B cell (primary cell): ENCODE measurements at regions not wholly inside any gene's neighbourhood (a gene's known extent, or its start where the extent isn't known, plus 50 kb on each side); places are given as distances from the start of the nearest gene placed in this dataset.

Experiments used
- ATAC-seq: fragments of 200-7000 bp; cut with Tn5 transposase; one replicate; pipeline ENCODE4 v1.10.0; 2021; ENCODE audit warnings: low read depth, mild to moderate bottlenecking, moderate number of reproducible peaks, moderate library complexity
- CTCF ChIA-PET: fragments of 350-600 bp; sonication (Branson Sonifier 250); formaldehyde crosslinking; loops from one replicate; lab custom pipeline; 2021; ENCODE audit warnings: antibody characterized with exemption, inconsistent platforms; lab: Charles Lee
- POLR2A ChIA-PET: fragments of 350-600 bp; sonication (Branson Sonifier 250); formaldehyde crosslinking; loops from one replicate; lab custom pipeline; 2021; ENCODE audit warnings: antibody characterized with exemption; lab: Charles Lee
- DNase-seq: peaks from one replicate; pipeline ENCODE4 v3.0.0; 2013
- H2AFZ ChIP-seq: 2 replicates; pipeline ENCODE4 v1.6.1; 2012; ENCODE audit warnings: mild to moderate bottlenecking, low read depth, low read length; ENCODE audit not compliant: insufficient read depth, poor library complexity, severe bottlenecking
- H3K27ac ChIP-seq, 2 donors: 1 replicate in 1 of 2; 2 replicates in 1 of 2; pipeline ENCODE4 v1.5.1; 2012 to 2013; ENCODE audit warnings: low read length in 2 of 2, mild to moderate bottlenecking in 2 of 2, moderate library complexity in 1 of 2
- H3K27me3 ChIP-seq, 4 experiments: fragments of 200-600 bp in 1 of 4; sonication (generic) in 1 of 4; replicated peaks in 1 of 4; 1 replicate in 2 of 4; 2 replicates in 2 of 4; pipeline versions ENCODE4 v1.6.1 to v1.7.0; 2013 to 2016; ENCODE audit warnings: low read length in 3 of 4, mild to moderate bottlenecking in 2 of 4, mixed read lengths in 1 of 4, moderate library complexity in 1 of 4; ENCODE audit not compliant: insufficient read depth in 4 of 4, control insufficient read depth in 3 of 4; ENCODE audit errors: control extremely low read depth in 1 of 4
- H3K36me3 ChIP-seq, 2 experiments: replicated peaks in 1 of 2; 1 replicate in 1 of 2; 2 replicates in 1 of 2; pipeline versions ENCODE4 v1.6.1 to v1.7.1; 2013; ENCODE audit warnings: low read length in 1 of 2; ENCODE audit not compliant: insufficient read depth in 2 of 2, control insufficient read depth in 1 of 2; ENCODE audit errors: control extremely low read depth in 1 of 2, extremely low read depth in 1 of 2
- H3K4me1 ChIP-seq, 2 donors: fragments of 200-600 bp in 1 of 2; sonication (generic) in 1 of 2; 1 replicate in 1 of 2; 2 replicates in 1 of 2; pipeline versions ENCODE4 v1.5.1 to v1.6.1; 2013 to 2017; ENCODE audit warnings: low read length in 2 of 2; ENCODE audit not compliant: control insufficient read depth in 2 of 2, insufficient read depth in 2 of 2
- H3K4me2 ChIP-seq: replicated peaks from 2 replicates; pipeline ENCODE3; 2012; ENCODE audit warnings: mild to moderate bottlenecking, low read depth, low read length; ENCODE audit not compliant: poor library complexity, severe bottlenecking
- H3K4me3 ChIP-seq, 5 experiments: fragments of 200-600 bp in 1 of 5; sonication (generic) in 1 of 5; 1 replicate in 3 of 5; 2 replicates in 2 of 5; pipeline versions ENCODE4 v1.5.1 to v1.7.0; 2011 to 2016; ENCODE audit warnings: low read length in 4 of 5, mild to moderate bottlenecking in 4 of 5, low read depth in 2 of 5, control low read depth in 1 of 5, moderate library complexity in 1 of 5; ENCODE audit not compliant: insufficient read depth in 1 of 5; ENCODE audit errors: control extremely low read depth in 1 of 5, extremely low read depth in 1 of 5
- H3K79me2 ChIP-seq: fragments of 200-600 bp; sonication (generic); one replicate; pipeline ENCODE4 v1.6.0; 2016; ENCODE audit warnings: low read length; ENCODE audit not compliant: control insufficient read depth, insufficient read depth
- H3K9ac ChIP-seq: fragments of 200-600 bp; sonication (generic); 2 replicates; pipeline ENCODE4 v1.6.1; 2017; ENCODE audit warnings: mild to moderate bottlenecking, low read length, moderate library complexity
- H3K9me3 ChIP-seq, 3 donors: one replicate each; pipeline versions ENCODE4 v1.6.1 to v1.7.1; 2013; ENCODE audit warnings: low read length in 2 of 3; ENCODE audit not compliant: control insufficient read depth in 2 of 3, insufficient read depth in 1 of 3; ENCODE audit errors: control extremely low read depth in 1 of 3
- H4K20me1 ChIP-seq: 2 replicates; pipeline ENCODE4 v1.6.0; 2012; ENCODE audit warnings: mild to moderate bottlenecking, low read length; ENCODE audit not compliant: insufficient read depth, control insufficient read depth, poor library complexity, severe bottlenecking
- H3K27ac Mint-ChIP-seq: one replicate; pipeline ENCODE4 v1.8.0; 2021; ENCODE audit warnings: mixed read lengths
- H3K27me3 Mint-ChIP-seq: one replicate; pipeline ENCODE4 v1.8.0; 2021; ENCODE audit warnings: mixed read lengths
- H3K4me1 Mint-ChIP-seq: one replicate; pipeline ENCODE4 v1.8.0; 2021; ENCODE audit warnings: mixed read lengths
- H3K4me3 Mint-ChIP-seq: one replicate; pipeline ENCODE4 v1.8.0; 2021; ENCODE audit warnings: mixed read lengths
- H3K9me3 Mint-ChIP-seq: one replicate; pipeline ENCODE4 v1.8.0; 2022; ENCODE audit warnings: mixed read lengths; ENCODE audit not compliant: insufficient read depth
- EZH2 ChIP-seq: IDR thresholded peaks from 2 replicates; pipeline ENCODE4 v1.6.1; 2012; ENCODE audit warnings: borderline replicate concordance, low read depth, mild to moderate bottlenecking, moderate library complexity, low read length; ENCODE audit not compliant: insufficient read depth, poor library complexity, severe bottlenecking
- WGBS: methylation state at CpG from one replicate; pipeline ENCODE4 v1.1.5; 2013; ENCODE audit warnings: missing lambda C conversion rate; ENCODE audit not compliant: insufficient coverage; 5-methylcytosine and 5-hydroxymethylcytosine counted together
- intact Hi-C: fragments of 100-400 bp; cut with micrococcal nuclease; formaldehyde crosslinking; loops from one replicate; pipeline ENCODE4 v1.10.0; 2022
- TF ChIP-seq, protein P1 (sequence below): fragments of 200-600 bp; IDR thresholded peaks from one replicate; pipeline ENCODE4 v1.8.0; 2022; ENCODE audit warnings: antibody characterized with exemption, mild to moderate bottlenecking

DNA sequence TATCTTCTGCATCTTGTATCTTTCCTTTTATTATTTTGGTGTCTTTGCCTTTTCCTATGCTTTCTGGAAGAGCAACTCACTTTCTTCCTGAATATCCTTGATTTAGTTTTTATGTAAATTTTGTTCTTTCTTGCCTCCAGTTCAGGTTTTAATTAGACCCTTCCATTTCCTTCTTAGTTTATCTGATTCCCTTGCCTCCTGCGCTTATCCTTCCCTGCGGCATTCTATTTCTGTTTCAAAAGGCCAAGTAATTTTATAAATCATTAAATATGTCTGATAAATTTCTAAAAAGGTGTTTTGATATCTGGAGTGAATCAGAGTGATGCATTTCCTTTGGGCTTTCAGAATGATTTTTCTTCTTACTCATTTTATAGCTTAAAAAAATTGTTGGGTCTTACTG, 167.7 kb upstream of the WDR11 start:
- H3K4me1 Mint-ChIP-seq, result no peaks in the 10 kb centered on the region
- Histone ChIP-seq H4K20me1 (no peaks in the 10 kb centered on the region), H3K4me3 (no peak overlapping the region), H3K4me1 (no peaks in the 10 kb centered on the region), H3K4me2 (no peak overlapping the region), H3K36me3 (no peaks in the 10 kb centered on the region), H3K9me3 (no peaks in the 10 kb centered on the region), H2AFZ (no peak overlapping the region), H3K27ac (no peak overlapping the region), H3K27me3 (no peaks in the 10 kb centered on the region), H3K9ac (no peak overlapping the region), H3K79me2 (no peaks in the 10 kb centered on the region)
- POLR2A ChIA-PET, result no interaction called here
- CTCF ChIA-PET, result no interaction called here
- no peak overlapping the region for H3K27ac Mint-ChIP-seq
- no peaks in the 10 kb centered on the region for H3K9me3 Mint-ChIP-seq
- ATAC-seq (no peak), DNase-seq (no peak)
- H3K27me3 Mint-ChIP-seq, result peaks cover 9% of the 10 kb centered on the region
- no CpG with 5 or more reads among the region's 2 CpGs for WGBS
- intact Hi-C loops, result no loop called here
- no peak for TF ChIP-seq EZH2
- TF ChIP-seq, protein P1, sequence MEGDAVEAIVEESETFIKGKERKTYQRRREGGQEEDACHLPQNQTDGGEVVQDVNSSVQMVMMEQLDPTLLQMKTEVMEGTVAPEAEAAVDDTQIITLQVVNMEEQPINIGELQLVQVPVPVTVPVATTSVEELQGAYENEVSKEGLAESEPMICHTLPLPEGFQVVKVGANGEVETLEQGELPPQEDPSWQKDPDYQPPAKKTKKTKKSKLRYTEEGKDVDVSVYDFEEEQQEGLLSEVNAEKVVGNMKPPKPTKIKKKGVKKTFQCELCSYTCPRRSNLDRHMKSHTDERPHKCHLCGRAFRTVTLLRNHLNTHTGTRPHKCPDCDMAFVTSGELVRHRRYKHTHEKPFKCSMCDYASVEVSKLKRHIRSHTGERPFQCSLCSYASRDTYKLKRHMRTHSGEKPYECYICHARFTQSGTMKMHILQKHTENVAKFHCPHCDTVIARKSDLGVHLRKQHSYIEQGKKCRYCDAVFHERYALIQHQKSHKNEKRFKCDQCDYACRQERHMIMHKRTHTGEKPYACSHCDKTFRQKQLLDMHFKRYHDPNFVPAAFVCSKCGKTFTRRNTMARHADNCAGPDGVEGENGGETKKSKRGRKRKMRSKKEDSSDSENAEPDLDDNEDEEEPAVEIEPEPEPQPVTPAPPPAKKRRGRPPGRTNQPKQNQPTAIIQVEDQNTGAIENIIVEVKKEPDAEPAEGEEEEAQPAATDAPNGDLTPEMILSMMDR, result no peak
- H3K4me3 Mint-ChIP-seq, result no peak overlapping the region

DNA sequence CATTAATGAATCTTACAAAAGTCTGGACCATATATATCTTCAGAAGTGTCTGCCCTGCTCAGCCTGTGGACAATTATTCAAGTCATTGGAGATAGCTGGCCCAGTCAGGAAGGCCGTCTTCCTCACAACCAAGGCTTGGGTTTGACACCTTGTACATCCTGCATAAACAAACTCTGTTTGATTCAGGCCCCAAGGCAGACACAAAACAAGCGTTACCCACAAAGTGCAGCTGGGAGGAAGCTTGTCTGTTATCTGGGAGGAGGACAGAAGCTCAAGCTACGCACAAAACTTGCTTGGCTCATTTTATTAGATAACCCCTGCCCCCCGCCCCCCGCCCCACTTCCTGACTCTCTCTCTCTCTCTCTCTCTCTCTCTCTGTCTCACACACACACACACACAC, 166.9 kb upstream of the WDR11 start:
- Mint-ChIP-seq H3K4me1 (no peaks in the 10 kb centered on the region), H3K9me3 (no peaks in the 10 kb centered on the region), H3K27me3 (peaks cover 9% of the 10 kb centered on the region), H3K27ac (no peak overlapping the region), H3K4me3 (no peak overlapping the region)
- Histone ChIP-seq H4K20me1 (no peaks in the 10 kb centered on the region), H3K36me3 (no peaks in the 10 kb centered on the region), H3K4me1 (no peaks in the 10 kb centered on the region), H3K9me3 (no peaks in the 10 kb centered on the region), H3K27me3 (no peaks in the 10 kb centered on the region), H3K9ac (no peak overlapping the region), H2AFZ (no peak overlapping the region), H3K79me2 (no peaks in the 10 kb centered on the region), H3K4me2 (no peak overlapping the region), H3K27ac (no peak overlapping the region), H3K4me3 (no peak overlapping the region)
- DNase-seq, result no peak
- intact Hi-C loops, result no loop called here
- POLR2A ChIA-PET, result no interaction called here
- no peak for ATAC-seq
- CTCF ChIA-PET, result no interaction called here
- TF ChIP-seq, protein P1, result no peak
- no peak for TF ChIP-seq EZH2
- 20% methylated on average over 1 of the region's 5 CpGs for WGBS
